GM12892 (cell line): ENCODE measurements at regions not wholly inside any gene's neighbourhood (a gene's known extent, or its start where the extent isn't known, plus 50 kb on each side); places are given as distances from the start of the nearest gene placed in this dataset.

Source experiments
- DNase-seq: peaks from one replicate; pipeline ENCODE4 v3.0.0; 2011; ENCODE audit not compliant: insufficient read length
- FAIRE-seq: peaks from 2 replicates; lab custom pipeline; 2011; peaks lifted over from hg19 to GRCh38; lab: Jason Lieb, UNC
- POLR2A ChIP-seq: IDR thresholded peaks from 2 replicates; pipeline ENCODE4 v1.6.1; 2011; ENCODE audit warnings: low read depth, low read length, control low read depth
- POLR2AphosphoS5 ChIP-seq: IDR thresholded peaks from 2 replicates; pipeline ENCODE4 v1.6.1; 2011; ENCODE audit warnings: low read depth, low read length, control low read depth
- TAF1 ChIP-seq: IDR thresholded peaks from 2 replicates; pipeline ENCODE4 v1.6.1; 2011; ENCODE audit warnings: low read depth, mild to moderate bottlenecking, control low read depth, low read length, borderline replicate concordance

DNA sequence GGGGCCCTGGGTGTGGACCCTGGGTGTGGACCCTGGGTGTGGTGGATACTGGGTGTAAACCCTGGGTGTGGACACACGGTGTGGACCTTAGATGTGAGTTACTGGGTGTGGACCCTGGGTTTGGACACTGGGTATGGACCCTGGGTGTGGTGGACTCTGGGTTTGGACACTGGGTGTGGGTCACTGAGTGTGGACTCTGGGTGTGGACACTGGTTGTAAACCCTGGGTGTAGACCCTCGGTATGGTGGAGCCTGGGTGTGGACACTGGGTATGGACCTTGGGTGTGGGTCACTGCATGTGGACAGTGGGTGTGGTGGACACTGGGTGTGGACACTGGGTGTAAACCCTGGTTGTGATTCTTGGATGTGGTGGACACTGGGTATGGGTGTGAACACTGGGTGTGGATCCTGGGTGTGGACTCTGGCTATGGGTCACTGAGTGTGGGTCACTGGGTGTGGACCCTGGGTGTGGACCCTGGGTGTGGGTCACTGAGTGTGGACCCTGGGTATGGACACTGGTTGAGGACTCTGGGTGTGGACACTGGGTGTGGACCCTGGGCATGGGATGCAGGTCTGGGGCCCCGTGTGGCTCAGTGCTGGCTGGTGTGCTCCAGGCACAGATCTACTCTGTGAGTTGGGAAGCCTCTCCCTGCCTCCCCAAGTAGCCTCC, 356.2 kb downstream of the GLRX3 start:
- TF ChIP-seq POLR2A, result no peak
- TF ChIP-seq TAF1, result no peak
- no peak for TF ChIP-seq POLR2AphosphoS5
- DNase-seq, result no peak
- no peak for FAIRE-seq

- FAIRE-seq (no peak), DNase-seq (no peak)
- TF ChIP-seq POLR2A, result no peak
- no peak for TF ChIP-seq POLR2AphosphoS5
- no peak for TF ChIP-seq TAF1
These were observed 356.8 kb downstream of the GLRX3 start for GRCh38 chr10:130493021-130493420.

GRCh38 chr10:130493446-130494145, 357.4 kb downstream of the GLRX3 start:
- FAIRE-seq (no peak), DNase-seq (no peak)
- TF ChIP-seq POLR2A (no peak), POLR2AphosphoS5 (no peak), TAF1 (no peak)

GRCh38 chr10:130495116-130495862, 359.1 kb downstream of the GLRX3 start:
- DNase-seq (no peak), FAIRE-seq (no peak)
- TF ChIP-seq POLR2AphosphoS5 (no peak), TAF1 (no peak), POLR2A (no peak)

DNA sequence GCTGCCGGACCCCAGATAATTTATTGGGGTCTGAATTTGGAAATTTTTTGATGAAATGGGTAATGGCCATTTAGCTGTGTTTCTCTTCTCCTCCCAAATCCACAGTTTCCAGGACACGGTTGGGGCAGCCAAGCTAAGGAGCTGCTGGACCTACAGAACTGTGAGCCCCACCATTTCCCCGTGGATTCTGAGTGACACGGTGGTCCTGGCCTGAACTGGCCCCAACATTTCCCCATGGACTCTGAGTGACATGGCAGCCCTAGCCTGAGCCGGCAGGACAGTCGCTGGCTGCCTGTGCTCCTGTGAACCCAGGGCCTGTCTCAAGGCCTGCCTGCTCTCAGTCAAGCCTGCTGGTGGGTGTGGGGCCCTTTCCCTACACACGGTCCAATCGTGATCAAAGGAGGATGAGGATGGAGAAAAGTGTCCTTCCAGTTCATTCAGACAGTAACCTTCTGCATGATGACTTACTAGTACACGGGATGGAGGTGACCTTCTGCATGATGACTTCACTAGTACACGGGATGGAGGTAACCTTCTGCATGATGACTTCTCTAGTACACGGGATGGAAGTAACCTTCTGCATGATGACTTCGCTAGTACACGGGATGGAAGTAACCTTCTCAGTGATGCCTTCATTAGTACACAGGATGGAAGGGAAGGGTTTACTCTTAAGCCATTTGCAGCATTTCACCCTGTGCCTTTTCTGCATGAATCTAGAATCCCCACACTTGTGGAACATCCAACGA, 359.9 kb downstream of the GLRX3 start:
- no peak for FAIRE-seq
- TF ChIP-seq POLR2AphosphoS5 (no peak), POLR2A (no peak), TAF1 (no peak)
- no peak for DNase-seq

GRCh38 chr10:130497056-130498010, 361.1 kb downstream of the GLRX3 start:
- DNase-seq (no peak), FAIRE-seq (no peak)
- TF ChIP-seq TAF1, result no peak
- no peak for TF ChIP-seq POLR2A
- TF ChIP-seq POLR2AphosphoS5, result no peak

GRCh38 chr10:130498042-130498441, 361.9 kb downstream of the GLRX3 start:
- no peak for FAIRE-seq
- DNase-seq, result no peak
- no peak for TF ChIP-seq POLR2AphosphoS5
- no peak for TF ChIP-seq TAF1
- no peak for TF ChIP-seq POLR2A

DNA sequence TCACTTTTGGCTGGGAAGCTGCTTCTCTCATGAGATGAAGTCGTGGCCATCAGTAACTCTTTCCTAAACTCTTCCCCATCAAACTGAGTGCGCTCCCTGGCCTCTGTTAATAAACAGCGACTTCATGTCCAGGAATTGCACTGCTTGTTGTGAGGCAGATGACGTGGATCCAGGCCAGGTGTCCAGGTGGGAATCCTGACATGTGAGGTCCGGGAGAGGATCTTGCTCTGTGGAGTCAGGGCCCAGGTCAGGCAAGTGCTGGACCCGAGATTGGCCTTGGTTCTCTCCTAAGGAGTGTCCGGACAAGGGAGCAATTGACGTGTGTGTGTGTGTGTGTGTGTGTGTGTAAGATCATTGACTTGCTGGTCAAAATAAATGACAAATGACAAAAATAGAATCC, 362.7 kb downstream of the GLRX3 start:
- TF ChIP-seq POLR2A, result no peak
- no peak for TF ChIP-seq TAF1
- no peak for TF ChIP-seq POLR2AphosphoS5
- DNase-seq (no peak), FAIRE-seq (no peak)

DNA sequence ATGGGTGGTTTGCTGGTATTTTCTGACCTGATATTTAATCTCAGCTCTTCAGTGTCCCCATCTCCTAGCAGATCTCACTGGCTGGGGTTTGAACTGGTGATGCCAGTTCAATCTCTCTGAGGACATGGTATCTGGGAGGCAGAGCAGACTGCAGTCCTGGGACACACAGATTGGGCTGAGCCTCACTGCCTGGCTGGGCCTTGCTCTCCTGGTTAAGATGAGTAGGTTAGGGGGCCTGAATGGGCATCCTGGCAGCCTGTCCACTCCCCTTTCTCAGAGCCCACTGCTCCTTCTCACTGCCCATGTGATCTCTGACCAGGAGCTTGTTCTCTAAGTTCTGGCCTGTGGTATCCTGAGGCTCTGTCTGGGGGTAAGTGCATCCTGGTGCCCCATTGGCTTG, 363.4 kb downstream of the GLRX3 start:
- TF ChIP-seq POLR2A, result no peak
- FAIRE-seq, result no peak
- DNase-seq, result no peak

GRCh38 chr10:130500261-130501000, 364.2 kb downstream of the GLRX3 start:
- no peak for FAIRE-seq
- no peak for TF ChIP-seq TAF1
- TF ChIP-seq POLR2A, result no peak
- no peak for TF ChIP-seq POLR2AphosphoS5

DNA sequence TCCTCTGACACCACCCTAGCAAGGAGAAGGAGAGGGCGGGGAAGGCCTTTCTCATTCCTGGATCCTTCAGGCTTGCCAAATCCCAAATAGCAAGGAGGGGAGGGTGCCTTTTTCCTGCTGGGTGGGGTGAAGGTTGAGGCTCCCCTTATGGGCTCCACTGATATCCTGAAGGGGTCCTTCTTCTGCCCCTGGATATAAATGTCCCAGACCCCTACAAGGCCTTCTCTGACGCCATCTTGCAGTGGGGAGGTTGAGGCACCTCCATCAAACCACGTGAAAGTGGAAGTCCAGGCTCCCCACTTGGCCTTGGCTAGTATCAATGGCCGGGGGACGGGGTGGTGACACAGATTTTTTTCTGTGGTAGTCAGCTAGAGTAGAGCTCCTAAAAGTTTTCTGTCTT, 371.3 kb downstream of the GLRX3 start:
- no peak for FAIRE-seq
- no peak for DNase-seq
- TF ChIP-seq TAF1 (no peak), POLR2AphosphoS5 (no peak), POLR2A (no peak)

More at GRCh38 chr10:130500261-130501000, 364.2 kb downstream of the GLRX3 start:
- no peak for DNase-seq
